ENCODE measurements at regions not wholly inside any gene's neighbourhood (a gene's known extent, or its start where the extent isn't known, plus 50 kb on each side); places are given as distances from the start of the nearest gene placed in this dataset.
"Not testable (repeated sequence)": the region's sequence is repeated elsewhere in the genome, so short reads cannot be mapped to it uniquely, and the experiment has no call there.

GRCh38 chr4:125651707-125652357 lies 337.1 kb downstream of the FAT4 start:
- not testable (repeated sequence) for TF ChIP-seq CTCF (conservative IDR thresholded peaks at IDR 0.05 in 1 of 2, IDR thresholded peaks at IDR 0.05 in 1 of 2; ENCODE audit: low read depth in 1 of 2, low read length in 2 of 2); EZH2 (IDR thresholded peaks at IDR 0.05; ENCODE audit: low read length, missing control alignments)

All from fibroblast of lung (primary cell).